ENCODE measurements at regions not wholly inside any gene's neighbourhood (a gene's known extent, or its start where the extent isn't known, plus 50 kb on each side); places are given as distances from the start of the nearest gene placed in this dataset.
"Not testable (repeated sequence)": the region's sequence is repeated elsewhere in the genome, so short reads cannot be mapped to it uniquely, and the experiment has no call there.

GRCh38 chrX:26597981-26598380, 382.0 kb downstream of the MAGEB5 start:
- no peak overlapping the region for H3K27ac Mint-ChIP-seq
- no peak overlapping the region for H3K4me3 Mint-ChIP-seq
- ChIA-PET CTCF (no interaction called here), POLR2A (no interaction called here)
- no peaks in the 10 kb centered on the region for H3K4me1 Mint-ChIP-seq
- no peaks in the 10 kb centered on the region for H3K36me3 Mint-ChIP-seq (ENCODE audit: low read depth)
- H3K9me3 Mint-ChIP-seq = peaks cover 4% of the 10 kb centered on the region
- H3K27me3 Mint-ChIP-seq = no peaks in the 10 kb centered on the region
- DNase-seq = no peak

DNA sequence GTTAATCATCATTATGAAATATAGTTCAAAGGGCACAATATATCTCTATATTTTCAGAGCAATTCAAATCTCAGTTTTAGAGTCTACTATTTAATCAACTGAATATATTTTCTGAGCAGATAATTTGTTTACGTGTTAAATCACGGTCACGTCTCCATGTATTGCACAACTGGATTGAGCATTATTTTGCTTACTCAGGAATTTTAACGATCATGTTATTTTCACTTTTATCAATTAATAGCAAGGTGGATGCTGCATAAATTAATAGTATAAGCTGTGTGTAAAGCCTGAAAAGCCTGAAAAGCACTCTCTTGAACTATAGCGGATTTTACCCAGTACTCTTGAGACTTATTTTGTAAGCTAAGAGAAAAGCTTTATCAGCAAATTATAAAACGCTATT, 374.9 kb downstream of the MAGEB5 start:
- no peak for DNase-seq
- Mint-ChIP-seq H3K27me3 (no peaks in the 10 kb centered on the region), H3K27ac (no peak overlapping the region), H3K36me3 (ENCODE audit: low read depth) (no peaks in the 10 kb centered on the region), H3K4me3 (no peak overlapping the region), H3K4me1 (no peaks in the 10 kb centered on the region), H3K9me3 (peaks cover 4% of the 10 kb centered on the region)
- ChIA-PET CTCF (no interaction called here), POLR2A (no interaction called here)

DNA sequence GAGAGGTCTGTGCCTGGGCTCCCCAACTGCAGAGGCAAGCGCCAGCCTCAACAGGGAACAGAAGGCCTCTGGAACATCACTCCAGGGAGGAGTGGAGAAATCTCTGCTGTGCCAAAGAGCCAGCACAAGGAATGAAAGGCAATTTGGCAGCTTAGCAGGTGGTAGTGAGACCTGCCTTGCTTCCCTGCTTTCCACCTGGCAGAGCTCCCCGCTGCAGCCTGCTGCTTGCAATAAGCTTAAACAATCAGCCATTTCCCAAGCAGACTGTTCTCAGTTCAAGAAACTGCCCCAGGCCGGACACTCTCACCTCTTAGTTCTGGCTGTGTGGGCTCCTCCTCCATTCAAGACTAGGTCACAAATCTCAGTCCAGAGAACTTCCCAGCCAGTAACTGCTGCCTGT, 370.6 kb downstream of the MAGEB5 start:
- Mint-ChIP-seq H3K27me3 (no peaks in the 10 kb centered on the region), H3K36me3 (ENCODE audit: low read depth) (no peaks in the 10 kb centered on the region), H3K27ac (no peak overlapping the region), H3K4me1 (no peaks in the 10 kb centered on the region), H3K9me3 (no peaks in the 10 kb centered on the region), H3K4me3 (no peak overlapping the region)
- ChIA-PET POLR2A (no interaction called here), CTCF (no interaction called here)
- DNase-seq = no peak

DNA sequence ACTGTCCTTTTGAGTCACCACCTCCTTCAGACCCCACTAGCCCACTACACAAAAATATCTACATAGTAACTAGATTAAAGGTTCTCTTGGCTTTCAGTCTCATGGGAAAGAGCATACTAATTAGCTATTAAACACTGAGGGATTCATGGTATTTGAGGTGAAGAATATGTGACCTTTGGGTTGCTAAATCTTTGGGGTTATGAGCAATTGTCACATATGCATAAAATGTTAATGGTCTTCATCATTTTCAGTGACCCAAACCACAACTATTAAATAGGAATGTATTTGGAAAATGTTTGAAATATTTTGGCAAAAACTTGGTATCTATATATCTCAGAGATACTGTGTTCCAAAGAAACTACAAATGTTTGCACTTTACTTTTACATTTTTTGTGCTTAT, 365.1 kb downstream of the MAGEB5 start:
- ChIA-PET POLR2A (no interaction called here), CTCF (no interaction called here)
- H3K4me1 Mint-ChIP-seq = no peaks in the 10 kb centered on the region
- no peak overlapping the region for H3K27ac Mint-ChIP-seq
- H3K36me3 Mint-ChIP-seq (ENCODE audit: low read depth) = no peaks in the 10 kb centered on the region
- H3K4me3 Mint-ChIP-seq = no peak overlapping the region
- DNase-seq = no peak
- H3K9me3 Mint-ChIP-seq = no peaks in the 10 kb centered on the region
- no peaks in the 10 kb centered on the region for H3K27me3 Mint-ChIP-seq

GRCh38 chrX:26580021-26580420, 364.1 kb downstream of the MAGEB5 start:
- DNase-seq = no peak
- POLR2A ChIA-PET = no interaction called here
- Mint-ChIP-seq H3K4me1 (no peaks in the 10 kb centered on the region), H3K27ac (no peak overlapping the region), H3K9me3 (no peaks in the 10 kb centered on the region), H3K36me3 (ENCODE audit: low read depth) (no peaks in the 10 kb centered on the region), H3K4me3 (no peak overlapping the region), H3K27me3 (no peaks in the 10 kb centered on the region)
- CTCF ChIA-PET = no interaction called here

DNA sequence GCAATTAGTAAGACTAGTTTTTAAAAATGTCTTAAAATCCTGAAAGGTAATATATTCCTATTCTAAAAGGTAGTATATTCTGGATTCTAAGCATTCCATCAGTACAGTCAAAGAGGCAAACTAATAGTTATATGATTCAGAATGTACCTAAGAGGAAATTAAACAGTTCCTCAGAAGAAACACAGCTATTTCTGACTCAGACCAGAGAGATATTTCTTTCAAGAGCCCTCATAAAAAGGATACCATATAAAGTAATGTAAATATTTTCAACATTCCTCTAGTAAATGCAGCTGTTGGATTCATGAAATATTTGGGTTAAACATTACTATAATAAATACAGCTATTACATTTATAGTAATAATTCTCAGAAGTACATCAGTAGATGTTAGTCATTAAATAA, 358.3 kb downstream of the MAGEB5 start:
- ChIA-PET POLR2A (no interaction called here), CTCF (no interaction called here)
- Mint-ChIP-seq H3K36me3 (ENCODE audit: low read depth) (no peaks in the 10 kb centered on the region), H3K4me1 (no peaks in the 10 kb centered on the region), H3K27ac (no peak overlapping the region), H3K4me3 (no peak overlapping the region), H3K27me3 (no peaks in the 10 kb centered on the region), H3K9me3 (no peaks in the 10 kb centered on the region)
- no peak for DNase-seq

DNA sequence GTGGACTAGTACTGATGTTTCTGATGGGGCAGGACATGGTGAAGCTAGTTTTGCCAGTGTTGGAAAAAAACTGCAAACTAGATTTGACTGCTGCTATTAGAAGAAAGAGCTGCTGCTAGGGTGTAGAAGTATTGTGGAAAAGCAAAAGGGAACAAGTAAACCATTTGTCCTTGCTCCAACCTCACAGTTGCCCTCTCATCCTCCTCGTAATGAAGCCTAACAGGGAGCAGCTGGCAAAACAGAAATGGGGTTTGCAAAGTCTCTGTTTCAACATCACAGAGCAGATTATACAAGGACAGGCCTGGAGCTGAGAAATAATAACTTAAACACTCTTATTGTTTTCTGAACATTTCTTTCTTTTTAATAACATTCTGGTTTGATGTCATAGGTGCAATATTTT, 346.2 kb downstream of the MAGEB5 start:
- Mint-ChIP-seq H3K4me3 (no peak overlapping the region), H3K27ac (no peak overlapping the region), H3K4me1 (no peaks in the 10 kb centered on the region), H3K9me3 (no peaks in the 10 kb centered on the region), H3K27me3 (no peaks in the 10 kb centered on the region), H3K36me3 (ENCODE audit: low read depth) (no peaks in the 10 kb centered on the region)
- CTCF ChIA-PET = no interaction called here
- no peak for DNase-seq
- POLR2A ChIA-PET = no interaction called here

DNA sequence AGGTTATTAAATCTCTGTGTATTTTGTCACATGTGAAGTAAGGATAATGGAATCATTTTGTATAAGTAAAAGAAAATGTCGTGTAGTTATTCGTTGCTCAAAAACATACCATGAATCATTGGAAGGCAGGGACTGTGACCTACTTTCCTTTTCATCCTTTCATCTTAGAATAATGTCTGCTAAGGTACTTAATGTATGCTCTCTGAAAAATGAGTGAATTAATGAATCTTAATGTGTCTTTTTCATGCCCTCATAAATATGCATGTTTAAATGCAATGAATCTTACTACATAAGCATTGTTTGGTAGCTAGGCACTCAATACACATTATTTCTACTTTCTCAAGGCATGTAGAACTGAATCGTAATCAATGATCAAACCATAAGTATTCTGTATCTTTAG, 343.9 kb downstream of the MAGEB5 start:
- DNase-seq = no peak
- POLR2A ChIA-PET = no interaction called here
- Mint-ChIP-seq H3K36me3 (ENCODE audit: low read depth) (no peaks in the 10 kb centered on the region), H3K4me3 (no peak overlapping the region), H3K9me3 (no peaks in the 10 kb centered on the region), H3K27me3 (no peaks in the 10 kb centered on the region), H3K4me1 (no peaks in the 10 kb centered on the region), H3K27ac (no peak overlapping the region)
- CTCF ChIA-PET = no interaction called here

- Mint-ChIP-seq H3K27ac (no peak overlapping the region), H3K4me1 (no peaks in the 10 kb centered on the region), H3K27me3 (no peaks in the 10 kb centered on the region), H3K36me3 (ENCODE audit: low read depth) (no peaks in the 10 kb centered on the region), H3K4me3 (no peak overlapping the region), H3K9me3 (no peaks in the 10 kb centered on the region)
- POLR2A ChIA-PET = no interaction called here
- DNase-seq = no peak
- CTCF ChIA-PET = no interaction called here
Observed at GRCh38 chrX:26558719-26559386, 342.9 kb downstream of the MAGEB5 start.

DNA sequence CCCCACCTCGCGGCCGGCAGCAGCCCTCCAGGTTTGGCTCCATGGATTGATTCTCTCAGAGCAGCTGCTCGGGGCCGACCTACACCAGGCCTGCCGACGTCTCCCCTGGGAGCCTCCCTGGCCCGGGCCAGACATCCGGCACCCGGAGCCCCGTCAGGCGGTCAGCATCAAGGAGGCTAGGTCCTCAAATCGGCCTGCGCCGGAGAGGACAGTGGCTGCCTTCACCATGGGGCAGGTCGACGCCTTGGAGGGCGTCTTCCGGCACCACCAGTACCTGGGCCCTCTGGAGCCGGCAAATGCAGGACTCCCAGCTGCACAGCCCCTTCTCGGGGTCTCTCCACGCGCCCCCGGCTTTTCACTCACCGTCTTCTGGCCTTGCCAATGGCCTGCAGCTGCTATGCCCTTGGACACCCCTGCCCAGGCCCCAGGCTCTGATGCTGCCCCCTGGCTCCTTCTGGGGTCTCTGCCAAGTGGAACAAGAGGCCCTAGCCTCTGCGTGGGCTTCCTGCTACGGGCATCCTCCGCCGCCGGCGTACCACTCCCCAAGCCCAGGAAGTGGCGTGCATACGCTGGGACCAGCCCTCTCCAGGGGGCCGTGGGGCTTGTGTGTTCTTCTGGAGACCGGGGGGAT, 341.8 kb downstream of the MAGEB5 start:
- no peak for DNase-seq
- Mint-ChIP-seq H3K9me3 (no peaks in the 10 kb centered on the region), H3K27me3 (no peaks in the 10 kb centered on the region), H3K4me1 (no peaks in the 10 kb centered on the region), H3K4me3 (no peak overlapping the region), H3K27ac (no peak overlapping the region), H3K36me3 (ENCODE audit: low read depth) (no peaks in the 10 kb centered on the region)
- CTCF ChIA-PET = no interaction called here
- POLR2A ChIA-PET = no interaction called here

DNA sequence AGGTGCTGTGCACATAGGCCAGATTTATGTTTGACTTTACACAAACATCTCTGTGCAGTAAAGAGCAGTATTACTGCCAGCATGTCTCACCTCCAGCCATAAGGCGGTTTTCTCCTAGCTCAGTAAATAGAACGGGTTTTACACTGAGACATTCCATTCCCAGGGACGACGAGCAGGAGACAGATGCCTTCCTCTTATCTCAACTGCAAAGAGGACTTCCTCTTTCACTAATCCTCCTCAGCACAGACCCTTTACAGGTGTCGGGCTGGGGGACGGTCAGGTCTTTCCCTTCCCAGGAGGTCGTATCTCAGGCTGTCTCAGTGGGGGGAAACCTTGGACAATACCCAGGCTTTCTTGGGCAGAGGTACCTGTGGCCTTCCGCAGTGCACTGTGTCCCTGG, 309.8 kb downstream of the MAGEB5 start:
- H3K4me1 Mint-ChIP-seq; H3K27ac Mint-ChIP-seq; H3K27me3 Mint-ChIP-seq; POLR2A ChIA-PET; H3K36me3 Mint-ChIP-seq (ENCODE audit: low read depth); H3K9me3 Mint-ChIP-seq; DNase-seq; CTCF ChIA-PET; H3K4me3 Mint-ChIP-seq: not testable (repeated sequence)

- H3K9me3 Mint-ChIP-seq = peaks cover 2% of the 10 kb centered on the region
- H3K27me3 Mint-ChIP-seq = no peaks in the 10 kb centered on the region
- H3K4me1 Mint-ChIP-seq = no peaks in the 10 kb centered on the region
- H3K27ac Mint-ChIP-seq = no peak overlapping the region
- no peaks in the 10 kb centered on the region for H3K36me3 Mint-ChIP-seq (ENCODE audit: low read depth)
- ChIA-PET CTCF (no interaction called here), POLR2A (no interaction called here)
- DNase-seq = no peak
- no peak overlapping the region for H3K4me3 Mint-ChIP-seq
Observed at GRCh38 chrX:26522501-26522900, 306.5 kb downstream of the MAGEB5 start.

DNA sequence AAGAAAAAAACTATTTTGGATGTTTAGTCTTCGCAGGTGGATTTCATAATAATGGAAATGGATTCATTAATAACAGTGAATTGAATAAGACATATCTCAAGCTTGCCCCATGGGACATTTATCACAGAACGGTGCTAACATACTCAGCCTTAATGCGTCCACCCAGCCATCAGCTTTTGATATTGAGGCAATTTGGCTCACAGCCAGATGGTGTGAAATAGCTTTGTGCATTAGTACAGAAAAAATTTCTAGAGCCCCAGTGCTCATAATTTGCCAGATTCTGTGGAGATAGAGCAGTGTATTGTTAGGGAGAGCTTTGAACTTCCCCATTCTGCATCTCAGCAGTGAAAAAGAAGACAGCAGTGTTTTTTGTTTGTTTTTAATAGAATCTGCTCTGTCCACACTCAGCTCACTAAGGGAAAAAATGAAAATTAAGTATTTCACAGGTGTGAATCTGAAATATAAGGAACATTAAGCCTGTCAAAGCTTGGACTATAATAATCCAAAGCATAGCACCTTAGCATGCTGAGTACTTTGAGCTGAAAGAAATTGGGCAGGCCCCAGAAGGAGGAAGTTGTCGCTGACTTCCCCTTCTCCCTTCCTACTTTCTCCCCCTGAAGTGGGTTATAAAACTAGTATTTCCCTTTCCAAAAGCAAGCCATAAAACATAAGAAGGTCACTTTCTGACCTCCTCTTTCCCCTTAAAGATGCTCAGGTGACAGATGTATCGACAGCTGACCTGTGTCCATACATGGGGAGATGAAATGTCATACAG, 295.8 kb downstream of the MAGEB5 start:
- Mint-ChIP-seq H3K4me1 (no peaks in the 10 kb centered on the region), H3K27me3 (no peaks in the 10 kb centered on the region), H3K9me3 (no peaks in the 10 kb centered on the region), H3K36me3 (ENCODE audit: low read depth) (no peaks in the 10 kb centered on the region), H3K4me3 (no peak overlapping the region), H3K27ac (no peak overlapping the region)
- DNase-seq = no peak
- CTCF ChIA-PET = no interaction called here
- POLR2A ChIA-PET = no interaction called here

- H3K27ac Mint-ChIP-seq = no peak overlapping the region
- ChIA-PET POLR2A (no interaction called here), CTCF (no interaction called here)
- no peaks in the 10 kb centered on the region for H3K36me3 Mint-ChIP-seq (ENCODE audit: low read depth)
- DNase-seq = no peak
- no peaks in the 10 kb centered on the region for H3K9me3 Mint-ChIP-seq
- no peaks in the 10 kb centered on the region for H3K27me3 Mint-ChIP-seq
- no peak overlapping the region for H3K4me3 Mint-ChIP-seq
- H3K4me1 Mint-ChIP-seq = no peaks in the 10 kb centered on the region
Observed at GRCh38 chrX:26470941-26471340, 255.0 kb downstream of the MAGEB5 start.

All from activated CD4-positive, alpha-beta memory T cell treated with anti-CD3 and anti-CD28 coated beads, Interleukin-2, amount 10 ng/mL, durations not matched to agents 7 days and 5 days (primary cell).